ENCODE measurements at regions not wholly inside any gene's neighbourhood (a gene's known extent, or its start where the extent isn't known, plus 50 kb on each side); places are given as distances from the start of the nearest gene placed in this dataset.

GRCh38 chr2:103153580-103154284 is 391.9 kb downstream of the TMEM182 start:
- no peak for TF ChIP-seq FOXM1 (IDR thresholded peaks at IDR 0.05; ENCODE audit: borderline replicate concordance, low read depth)
- TF ChIP-seq MAX (IDR thresholded peaks at IDR 0.05) = no peak
- no peak for TF ChIP-seq REST (IDR thresholded peaks at IDR 0.05; ENCODE audit: low read depth)
- no peak for TF ChIP-seq TAF1 (IDR thresholded peaks at IDR 0.05; ENCODE audit: low read depth)
- TF ChIP-seq YY1 (IDR thresholded peaks at IDR 0.05; ENCODE audit: low read depth) = no peak
- no peak for TF ChIP-seq EGR1 (IDR thresholded peaks at IDR 0.05)
- TF ChIP-seq RAD21 (IDR thresholded peaks at IDR 0.05; ENCODE audit: low read depth) = no peak

GRCh38 chr2:103155308-103155707 is 393.5 kb downstream of the TMEM182 start:
- TF ChIP-seq MAX (IDR thresholded peaks at IDR 0.05) (no peak), TAF1 (IDR thresholded peaks at IDR 0.05; ENCODE audit: low read depth) (no peak), TEAD4 (IDR thresholded peaks at IDR 0.05) (no peak), EGR1 (IDR thresholded peaks at IDR 0.05) (no peak), USF1 (IDR thresholded peaks at IDR 0.05) (no peak), NFIC (IDR thresholded peaks at IDR 0.05) (no peak), CEBPB (IDR thresholded peaks at IDR 0.05) (no peak), CREB1 (IDR thresholded peaks at IDR 0.05; ENCODE audit: low read depth) (no peak), REST (IDR thresholded peaks at IDR 0.05; ENCODE audit: low read depth) (no peak)

- TF ChIP-seq TCF12 (IDR thresholded peaks at IDR 0.05; ENCODE audit: low read depth) (no peak), ZBTB7A (IDR thresholded peaks at IDR 0.05; ENCODE audit: low read depth) (no peak), CREB1 (IDR thresholded peaks at IDR 0.05; ENCODE audit: low read depth) (no peak), RAD21 (IDR thresholded peaks at IDR 0.05; ENCODE audit: low read depth) (peak; percentile 24; the same call in 1 of the 2 replicates), EGR1 (IDR thresholded peaks at IDR 0.05) (no peak), NFIC (IDR thresholded peaks at IDR 0.05) (no peak)
Measured at GRCh38 chr2:103159018-103159417, 397.2 kb downstream of the TMEM182 start.

GRCh38 chr2:103161456-103162289 is 399.8 kb downstream of the TMEM182 start:
- TF ChIP-seq RAD21 (IDR thresholded peaks at IDR 0.05; ENCODE audit: low read depth) (peak; percentile 88), EGR1 (IDR thresholded peaks at IDR 0.05) (no peak)

GRCh38 chr2:103164748-103165147 is 402.9 kb downstream of the TMEM182 start:
- TF ChIP-seq EP300 (IDR thresholded peaks at IDR 0.05; ENCODE audit: borderline replicate concordance) (no peak), CEBPB (IDR thresholded peaks at IDR 0.05) (no peak), RAD21 (IDR thresholded peaks at IDR 0.05; ENCODE audit: low read depth) (no peak), USF1 (IDR thresholded peaks at IDR 0.05) (no peak), CREB1 (IDR thresholded peaks at IDR 0.05; ENCODE audit: low read depth) (no peak), NFIC (IDR thresholded peaks at IDR 0.05) (no peak), REST (IDR thresholded peaks at IDR 0.05; ENCODE audit: low read depth) (no peak), EGR1 (IDR thresholded peaks at IDR 0.05) (no peak), MAX (IDR thresholded peaks at IDR 0.05) (no peak)

Data from Ishikawa (cell line).